Prostate gland (tissue), 2 donors: ENCODE measurements at regions not wholly inside any gene's neighbourhood (a gene's known extent, or its start where the extent isn't known, plus 50 kb on each side); places are given as distances from the start of the nearest gene placed in this dataset.
"Not testable (repeated sequence)": the region's sequence is repeated elsewhere in the genome, so short reads cannot be mapped to it uniquely, and the experiment has no call there.

Experiments used
- POLR2A ChIP-seq: fragments of 450-650 bp; IDR thresholded peaks from one replicate; pipeline ENCODE4 v1.6.1; 2016; ENCODE audit warnings: antibody characterized with exemption, mild to moderate bottlenecking
- TF ChIP-seq, protein P1 (sequence below), 4 experiments: fragments of 200-600 bp in 2 of 4; fragments of 450-650 bp in 2 of 4; sonication (generic) in 2 of 4; IDR thresholded peaks; 1 replicate in 3 of 4; 2 replicates in 1 of 4; pipeline ENCODE4 v1.5.1; 2016 to 2019; ENCODE audit warnings: antibody characterized with exemption in 4 of 4, mild to moderate bottlenecking in 2 of 4, moderate library complexity in 2 of 4

DNA sequence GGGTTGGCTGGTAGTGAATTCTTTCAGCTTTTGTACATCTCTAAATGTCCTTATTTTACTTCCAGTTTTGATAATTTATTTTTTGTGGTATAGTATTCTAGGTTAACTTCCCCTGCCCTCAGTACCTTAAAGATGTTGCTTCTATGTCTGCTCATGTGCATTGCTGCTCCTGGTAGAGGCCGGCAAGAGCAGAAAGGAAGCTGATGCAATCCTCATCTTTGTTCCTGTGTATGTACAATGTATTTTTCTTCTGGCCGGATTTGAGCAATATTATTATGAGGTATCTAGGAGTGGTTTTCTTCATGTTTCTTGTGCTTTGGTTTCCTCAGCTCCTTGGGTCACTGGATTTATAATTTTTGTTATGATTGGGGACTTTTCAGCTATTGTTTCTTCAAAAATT is 308.7 kb downstream of the FAM72C start:
- TF ChIP-seq, protein P1, sequence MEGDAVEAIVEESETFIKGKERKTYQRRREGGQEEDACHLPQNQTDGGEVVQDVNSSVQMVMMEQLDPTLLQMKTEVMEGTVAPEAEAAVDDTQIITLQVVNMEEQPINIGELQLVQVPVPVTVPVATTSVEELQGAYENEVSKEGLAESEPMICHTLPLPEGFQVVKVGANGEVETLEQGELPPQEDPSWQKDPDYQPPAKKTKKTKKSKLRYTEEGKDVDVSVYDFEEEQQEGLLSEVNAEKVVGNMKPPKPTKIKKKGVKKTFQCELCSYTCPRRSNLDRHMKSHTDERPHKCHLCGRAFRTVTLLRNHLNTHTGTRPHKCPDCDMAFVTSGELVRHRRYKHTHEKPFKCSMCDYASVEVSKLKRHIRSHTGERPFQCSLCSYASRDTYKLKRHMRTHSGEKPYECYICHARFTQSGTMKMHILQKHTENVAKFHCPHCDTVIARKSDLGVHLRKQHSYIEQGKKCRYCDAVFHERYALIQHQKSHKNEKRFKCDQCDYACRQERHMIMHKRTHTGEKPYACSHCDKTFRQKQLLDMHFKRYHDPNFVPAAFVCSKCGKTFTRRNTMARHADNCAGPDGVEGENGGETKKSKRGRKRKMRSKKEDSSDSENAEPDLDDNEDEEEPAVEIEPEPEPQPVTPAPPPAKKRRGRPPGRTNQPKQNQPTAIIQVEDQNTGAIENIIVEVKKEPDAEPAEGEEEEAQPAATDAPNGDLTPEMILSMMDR (IDR thresholded peaks at IDR 0.05) = not testable (repeated sequence)
- TF ChIP-seq POLR2A = not testable (repeated sequence)
